Mucosa of descending colon (tissue), 3 donors: ENCODE measurements at regions not wholly inside any gene's neighbourhood (a gene's known extent, or its start where the extent isn't known, plus 50 kb on each side); places are given as distances from the start of the nearest gene placed in this dataset.
A peak's percentile ranks its signal among the peaks of the same experiment; 100 is the strongest.
"Not testable (repeated sequence)": the region's sequence is repeated elsewhere in the genome, so short reads cannot be mapped to it uniquely, and the experiment has no call there.

Experiments
- ATAC-seq: fragments of 200-7000 bp; cut with Tn5 transposase; one replicate; pipeline ENCODE4 v1.9.1; 2020; ENCODE audit warnings: mild to moderate bottlenecking, moderate library complexity
- DNase-seq, 3 donors: peaks; one replicate each; pipeline ENCODE4 v3.0.0-alpha.2; 2020
- H3K36me3 ChIP-seq: fragments of 200-600 bp; one replicate; pipeline ENCODE4 v1.8.0; 2021; ENCODE audit warnings: low read depth, mild to moderate bottlenecking
- H3K4me1 ChIP-seq: fragments of 200-600 bp; one replicate; pipeline ENCODE4 v1.8.0; 2021; ENCODE audit warnings: low read depth, mild to moderate bottlenecking
- H3K4me3 ChIP-seq: fragments of 200-600 bp; one replicate; pipeline ENCODE4 v1.8.0; 2021; ENCODE audit warnings: mild to moderate bottlenecking
- H3K9me3 ChIP-seq: fragments of 200-600 bp; one replicate; pipeline ENCODE4 v1.8.0; 2021; ENCODE audit warnings: mild to moderate bottlenecking
- CTCF ChIP-seq: fragments of 200-600 bp; IDR thresholded peaks from one replicate; pipeline ENCODE4 v1.8.0; 2022; ENCODE audit warnings: antibody characterized with exemption, mild to moderate bottlenecking
- intact Hi-C, 2 donors: fragments of 100-400 bp; cut with DNase I in 1 of 2; cut with micrococcal nuclease in 1 of 2; formaldehyde crosslinking; loops; one replicate each; pipeline versions ENCODE4 v1.11.0 to v1.11.1; 2022; cut with DNase I, micrococcal nuclease
- donor health status: DM: no; HTN: no; CAD: no; lungs with moderate emphysema.
- donor health status: DM: no; HTN: no; CAD: no.
- donor health status: DM: no; HTN: yes; CAD: no.

- H3K4me3 ChIP-seq: no peak overlapping the region
- no peaks in the 10 kb centered on the region for H3K9me3 ChIP-seq
- intact Hi-C loops: no loop called here
- no peaks in the 10 kb centered on the region for H3K4me1 ChIP-seq
- DNase-seq (no peak), ATAC-seq (peak; percentile 71)
- H3K36me3 ChIP-seq: no peaks in the 10 kb centered on the region
- TF ChIP-seq CTCF: no peak
These were observed 235.2 kb upstream of the SGCG start for GRCh38 chr13:22945321-22946226.

GRCh38 chr13:22948421-22948820 is 232.4 kb upstream of the SGCG start:
- H3K4me1 ChIP-seq: no peaks in the 10 kb centered on the region
- intact Hi-C loops: no loop called here

GRCh38 chr13:22952018-22952417 is 228.8 kb upstream of the SGCG start:
- H3K4me1 ChIP-seq, intact Hi-C loops, ATAC-seq, H3K36me3 ChIP-seq, H3K4me3 ChIP-seq, H3K9me3 ChIP-seq, DNase-seq: not testable (repeated sequence)

More at GRCh38 chr13:22948421-22948820, 232.4 kb upstream of the SGCG start:
- no peak for ATAC-seq
- no peaks in the 10 kb centered on the region for H3K36me3 ChIP-seq
- H3K4me3 ChIP-seq: no peak overlapping the region
- H3K9me3 ChIP-seq: peaks cover 9% of the 10 kb centered on the region
- TF ChIP-seq CTCF: no peak
- no peak for DNase-seq

- ATAC-seq, H3K9me3 ChIP-seq, intact Hi-C loops, H3K4me1 ChIP-seq, H3K4me3 ChIP-seq, DNase-seq, H3K36me3 ChIP-seq: not testable (repeated sequence)
These were observed 225.6 kb upstream of the SGCG start for GRCh38 chr13:22955147-22955546.

- H3K36me3 ChIP-seq, H3K4me1 ChIP-seq, H3K4me3 ChIP-seq, H3K9me3 ChIP-seq, ATAC-seq, DNase-seq, intact Hi-C loops: not testable (repeated sequence)
These were observed 224.2 kb upstream of the SGCG start for GRCh38 chr13:22956456-22957115.

GRCh38 chr13:22959859-22960258 is 220.9 kb upstream of the SGCG start:
- DNase-seq, H3K36me3 ChIP-seq, intact Hi-C loops, H3K4me3 ChIP-seq, ATAC-seq, H3K4me1 ChIP-seq, H3K9me3 ChIP-seq: not testable (repeated sequence)

GRCh38 chr13:22960827-22961226 is 220.0 kb upstream of the SGCG start:
- no peak overlapping the region for H3K4me3 ChIP-seq
- H3K9me3 ChIP-seq: no peaks in the 10 kb centered on the region
- TF ChIP-seq CTCF: no peak
- intact Hi-C loops: no loop called here
- H3K36me3 ChIP-seq: no peaks in the 10 kb centered on the region
- H3K4me1 ChIP-seq: no peaks in the 10 kb centered on the region
- ATAC-seq (no peak), DNase-seq (no peak)

GRCh38 chr13:22961342-22961741 is 219.4 kb upstream of the SGCG start:
- DNase-seq, H3K36me3 ChIP-seq, intact Hi-C loops, H3K4me3 ChIP-seq, ATAC-seq, H3K4me1 ChIP-seq, H3K9me3 ChIP-seq: not testable (repeated sequence)
